Stimulated activated CD4-positive, alpha-beta T cell treated with anti-CD3 and anti-CD28 coated beads, Interleukin-15, amount 100 ng/mL, for 24 hours (primary cell): ENCODE measurements at regions not wholly inside any gene's neighbourhood (a gene's known extent, or its start where the extent isn't known, plus 50 kb on each side); places are given as distances from the start of the nearest gene placed in this dataset.
"Not testable (repeated sequence)": the region's sequence is repeated elsewhere in the genome, so short reads cannot be mapped to it uniquely, and the experiment has no call there.

ENCODE experiments used
- DNase-seq: peaks from one replicate; pipeline ENCODE4 v3.0.0-alpha.2; 2020

- no peak for DNase-seq
Observed at GRCh38 chr3:178304758-178305467, 231.3 kb upstream of the KCNMB2 start.

- DNase-seq, result no peak
Observed at GRCh38 chr3:178306432-178307115, 229.7 kb upstream of the KCNMB2 start.

- no peak for DNase-seq
Observed at GRCh38 chr3:178308771-178309170, 227.5 kb upstream of the KCNMB2 start.

- DNase-seq, result no peak
Observed at GRCh38 chr3:178310949-178311348, 225.3 kb upstream of the KCNMB2 start.

GRCh38 chr3:178313716-178314115 is 222.5 kb upstream of the KCNMB2 start:
- no peak for DNase-seq

- DNase-seq, result no peak
Observed at GRCh38 chr3:178318340-178318739, 217.9 kb upstream of the KCNMB2 start.

- DNase-seq, result no peak
Observed at GRCh38 chr3:178318941-178319816, 217.1 kb upstream of the KCNMB2 start.

GRCh38 chr3:178320456-178321351 is 215.5 kb upstream of the KCNMB2 start:
- no peak for DNase-seq

GRCh38 chr3:178324356-178324755 is 211.9 kb upstream of the KCNMB2 start:
- DNase-seq, result no peak

GRCh38 chr3:178325330-178325729 is 210.9 kb upstream of the KCNMB2 start:
- no peak for DNase-seq

GRCh38 chr3:178329936-178330335 is 206.3 kb upstream of the KCNMB2 start:
- DNase-seq, result no peak

- no peak for DNase-seq
Observed at GRCh38 chr3:178334239-178334638, 202.0 kb upstream of the KCNMB2 start.

GRCh38 chr3:178336336-178336735 is 199.9 kb upstream of the KCNMB2 start:
- DNase-seq, result no peak

GRCh38 chr3:178340506-178340905 is 195.7 kb upstream of the KCNMB2 start:
- no peak for DNase-seq

- no peak for DNase-seq
Observed at GRCh38 chr3:178341636-178342035, 194.6 kb upstream of the KCNMB2 start.

- DNase-seq, result no peak
Observed at GRCh38 chr3:178342111-178342510, 194.1 kb upstream of the KCNMB2 start.

- DNase-seq, result no peak
Observed at GRCh38 chr3:178343433-178344038, 192.7 kb upstream of the KCNMB2 start.

GRCh38 chr3:178345944-178346343 is 190.3 kb upstream of the KCNMB2 start:
- no peak for DNase-seq

GRCh38 chr3:178348561-178349217 is 187.5 kb upstream of the KCNMB2 start:
- not testable (repeated sequence) for DNase-seq

- DNase-seq, result not testable (repeated sequence)
Observed at GRCh38 chr3:178349218-178349596, 187.0 kb upstream of the KCNMB2 start.

GRCh38 chr3:178350763-178351162 is 185.5 kb upstream of the KCNMB2 start:
- DNase-seq, result no peak
